ENCODE measurements at regions not wholly inside any gene's neighbourhood (a gene's known extent, or its start where the extent isn't known, plus 50 kb on each side); places are given as distances from the start of the nearest gene placed in this dataset.

GRCh38 chr2:59399126-59399525 is 1154.3 kb downstream of the BCL11A start:
- Histone ChIP-seq H2BK15ac (ENCODE audit: low read length) (no peak overlapping the region), H3K79me1 (ENCODE audit: low read depth, low read length) (no peaks in the 10 kb centered on the region), H4K5ac (ENCODE audit: insufficient read length, low read depth, low read length) (no peak overlapping the region), H2BK12ac (ENCODE audit: low read depth, low read length) (no peak overlapping the region), H3K23ac (ENCODE audit: insufficient read length) (no peak overlapping the region), H4K20me1 (replicated peaks in 1 of 2; ENCODE audit: control insufficient read depth in 1 of 2, insufficient read depth in 2 of 2, low read length in 2 of 2) (no peaks in the 10 kb centered on the region), H3K18ac (ENCODE audit: extremely low read depth, low read length) (no peak overlapping the region), H2BK20ac (ENCODE audit: low read length) (no peak overlapping the region), H3K4me3 (ENCODE audit: extremely low read depth in 1 of 4, insufficient read depth in 2 of 4, low read depth in 3 of 4, low read length in 4 of 4) (no peak overlapping the region), H3K14ac (ENCODE audit: insufficient read length) (no peak overlapping the region), H3K4me2 (ENCODE audit: insufficient read depth in 1 of 2, low read depth in 2 of 2, low read length in 2 of 2) (no peak overlapping the region), H3K79me2 (ENCODE audit: control insufficient read depth in 1 of 2, insufficient read depth in 2 of 2, low read length in 2 of 2) (no peaks in the 10 kb centered on the region), H3K9ac (replicated peaks in 1 of 4; ENCODE audit: extremely low read depth in 1 of 4, low read depth in 3 of 4, low read length in 3 of 4) (no peak overlapping the region), H2BK120ac (replicated peaks; ENCODE audit: low read depth, low read length) (no peak overlapping the region), H4K8ac (ENCODE audit: extremely low read depth, insufficient read depth, low read length) (no peak overlapping the region), H3K23me2 (ENCODE audit: low read depth, low read length) (no peaks in the 10 kb centered on the region), H3K27ac (ENCODE audit: low read depth, low read length) (no peak overlapping the region), H4K91ac (replicated peaks; ENCODE audit: insufficient read length, low read length) (no peak overlapping the region), H3K36me3 (ENCODE audit: control insufficient read depth in 2 of 4, insufficient read depth in 4 of 4, low read length in 3 of 4) (no peaks in the 10 kb centered on the region), H3K4me1 (replicated peaks in 1 of 4; ENCODE audit: control insufficient read depth in 3 of 4, insufficient read depth in 4 of 4, low read length in 3 of 4) (no peaks in the 10 kb centered on the region), H3K56ac (replicated peaks; ENCODE audit: insufficient read length, low read depth, low read length) (no peak overlapping the region), H3K9me3 (ENCODE audit: insufficient read depth in 2 of 2, low read depth in 1 of 2, low read length in 1 of 2) (no peaks in the 10 kb centered on the region), H2AK5ac (ENCODE audit: low read depth, low read length) (no peak overlapping the region), H2BK5ac (ENCODE audit: low read depth, low read length) (no peak overlapping the region), H2AFZ (ENCODE audit: low read length) (no peak overlapping the region), H3K4ac (replicated peaks; ENCODE audit: insufficient read length, low read depth, low read length) (no peak overlapping the region), H3K27me3 (replicated peaks in 1 of 4; ENCODE audit: control insufficient read depth in 3 of 4, extremely low read depth in 1 of 4, insufficient read depth in 3 of 4, low read length in 3 of 4) (no peaks in the 10 kb centered on the region)
- CTCF ChIA-PET (ENCODE audit: partially characterized antibody): no interaction called here
- 92% methylated on average over 2 of the region's 2 CpGs; no CpG with 5 or more reads in 1 of the 2 experiments for WGBS, 2 experiments (ENCODE audit: extremely low coverage in 1 of 2, insufficient coverage in 1 of 2, insufficient read length in 1 of 2, insufficient replicate concordance in 2 of 2, low coverage in 1 of 2, low lambda C conversion rate in 2 of 2, missing lambda C conversion rate in 1 of 2)
- POLR2A ChIA-PET (ENCODE audit: partially characterized antibody): no interaction called here
- DNase-seq (ENCODE audit: low read depth in 1 of 2, low spot score in 2 of 2) (no peak), FAIRE-seq (no peak)
- TF ChIP-seq SRF (IDR thresholded peaks at IDR 0.05; ENCODE audit: low read depth, low read length) (no peak), ATF3 (IDR thresholded peaks at IDR 0.05; ENCODE audit: insufficient read depth, low read depth, low read length) (no peak), TAF7 (optimal IDR thresholded peaks at IDR 0.05; ENCODE audit: borderline replicate concordance, low read depth, low read length) (no peak), USF2 (IDR thresholded peaks at IDR 0.05; ENCODE audit: low read length) (no peak), YY1 (IDR thresholded peaks at IDR 0.05; ENCODE audit: low read depth, low read length) (no peak), KDM4A (IDR thresholded peaks at IDR 0.05; ENCODE audit: low read depth, low read length, severe bottlenecking) (no peak), NRF1 (IDR thresholded peaks at IDR 0.05; ENCODE audit: low read depth, low read length) (no peak), ASH2L (IDR thresholded peaks at IDR 0.05; ENCODE audit: low read length) (no peak), POU5F1 (IDR thresholded peaks at IDR 0.05; ENCODE audit: low read depth, low read length) (no peak)
